GM23338 (cell line): ENCODE measurements at regions not wholly inside any gene's neighbourhood (a gene's known extent, or its start where the extent isn't known, plus 50 kb on each side); places are given as distances from the start of the nearest gene placed in this dataset.

Source experiments
- ATAC-seq: fragments of 200-7000 bp; cut with Tn5 transposase; 3 replicates; pipeline ENCODE4 v1.9.1; 2020
- DNase-seq: peaks from one replicate; pipeline ENCODE4 v3.0.0-alpha.2; 2015; ENCODE audit warnings: low spot score
- H2AFZ ChIP-seq: fragments of 200-600 bp; sonication (generic); 2 replicates; pipeline ENCODE4 v1.8.0; 2016; ENCODE audit warnings: antibody characterized with exemption, mild to moderate bottlenecking, moderate library complexity
- H3F3A ChIP-seq: fragments of 200-600 bp; sonication (generic); replicated peaks from 2 replicates; pipeline ENCODE4 v1.8.0; 2017; ENCODE audit warnings: antibody characterized with exemption, mixed run types, low read depth
- H3K27ac ChIP-seq: fragments of 200-600 bp; sonication (generic); 2 replicates; pipeline ENCODE4 v1.6.1; 2016; ENCODE audit warnings: low read depth
- H3K27me3 ChIP-seq: fragments of 200-600 bp; sonication (generic); 2 replicates; pipeline ENCODE4 v1.8.0; 2016; ENCODE audit warnings: mild to moderate bottlenecking, mixed run types, moderate library complexity; ENCODE audit not compliant: insufficient read depth
- H3K36me3 ChIP-seq: fragments of 200-600 bp; sonication (generic); 2 replicates; pipeline ENCODE4 v1.8.0; 2016; ENCODE audit warnings: mild to moderate bottlenecking; ENCODE audit not compliant: insufficient read depth
- H3K4me1 ChIP-seq: fragments of 200-600 bp; sonication (generic); 2 replicates; pipeline ENCODE4 v1.8.0; 2016; ENCODE audit warnings: mild to moderate bottlenecking, moderate library complexity; ENCODE audit not compliant: insufficient read depth
- H3K4me2 ChIP-seq: fragments of 200-600 bp; sonication (generic); 2 replicates; pipeline ENCODE4 v1.7.1; 2017; ENCODE audit warnings: mixed run types
- H3K4me3 ChIP-seq: fragments of 200-600 bp; sonication (generic); 2 replicates; pipeline ENCODE4 v1.6.1; 2016; ENCODE audit warnings: mixed run types
- H3K79me2 ChIP-seq: fragments of 200-600 bp; sonication (generic); replicated peaks from 2 replicates; pipeline ENCODE4 v1.8.0; 2017; ENCODE audit warnings: mild to moderate bottlenecking; ENCODE audit not compliant: insufficient read depth
- H3K9me2 ChIP-seq: fragments of 200-600 bp; sonication (generic); 2 replicates; pipeline ENCODE4 v1.8.0; 2017; ENCODE audit not compliant: insufficient read depth
- H4K20me1 ChIP-seq: fragments of 200-600 bp; sonication (generic); replicated peaks from 2 replicates; pipeline ENCODE4 v1.8.0; 2017; ENCODE audit warnings: mild to moderate bottlenecking; ENCODE audit not compliant: insufficient read depth
- H3K27ac Mint-ChIP-seq: 2 replicates; pipeline ENCODE4 v1.8.0; 2020; ENCODE audit warnings: inconsistent platforms, mild to moderate bottlenecking, moderate library complexity, mixed read lengths
- H3K27me3 Mint-ChIP-seq: 3 replicates; pipeline ENCODE4 v1.8.0; 2022; ENCODE audit warnings: low read depth, mild to moderate bottlenecking, moderate library complexity, mixed read lengths, inconsistent platforms; ENCODE audit not compliant: insufficient read depth, poor library complexity
- H3K36me3 Mint-ChIP-seq: 3 replicates; pipeline ENCODE4 v1.8.0; 2021; ENCODE audit warnings: low read depth, mild to moderate bottlenecking, inconsistent platforms, moderate library complexity, mixed read lengths
- H3K4me1 Mint-ChIP-seq: 3 replicates; pipeline ENCODE4 v1.8.0; 2020; ENCODE audit warnings: mild to moderate bottlenecking, inconsistent platforms, mixed read lengths
- H3K4me3 Mint-ChIP-seq: 3 replicates; pipeline ENCODE4 v1.8.0; 2021; ENCODE audit warnings: moderate library complexity, mild to moderate bottlenecking, inconsistent platforms, mixed read lengths
- H3K9me3 Mint-ChIP-seq: 3 replicates; pipeline ENCODE4 v1.8.0; 2020; ENCODE audit warnings: moderate library complexity, mild to moderate bottlenecking, inconsistent platforms, mixed read lengths
- CREB1 ChIP-seq: fragments of 250-450 bp; sonication (Bioruptor Pico); IDR thresholded peaks from 2 replicates; pipeline ENCODE4 v1.5.0; 2020; ENCODE audit warnings: low read depth, mild to moderate bottlenecking, moderate library complexity
- CTCF ChIP-seq, 2 experiments: fragments of 200-600 bp in 1 of 2; sonication (generic) in 1 of 2; conservative IDR thresholded peaks; 2 replicates each; pipeline versions ENCODE4 v1.5.1 to v1.6.1; 2016 to 2017; ENCODE audit warnings: antibody characterized with exemption in 2 of 2, low read depth in 2 of 2, mild to moderate bottlenecking in 2 of 2, moderate library complexity in 1 of 2
- EZH2 ChIP-seq: fragments of 200-600 bp; sonication (generic); IDR thresholded peaks from one replicate; pipeline ENCODE4 v1.8.0; 2017; ENCODE audit warnings: antibody characterized with exemption, mild to moderate bottlenecking, low read depth; ENCODE audit not compliant: unreplicated experiment
- EZH2phosphoT487 ChIP-seq: fragments of 200-600 bp; sonication (generic); IDR thresholded peaks from one replicate; pipeline ENCODE4 v1.8.1; 2018; ENCODE audit warnings: antibody characterized with exemption; ENCODE audit not compliant: unreplicated experiment
- JUNB ChIP-seq: IDR thresholded peaks from one replicate; pipeline ENCODE4 v1.6.1; 2016; ENCODE audit warnings: antibody characterized with exemption; ENCODE audit not compliant: unreplicated experiment
- NANOG ChIP-seq: IDR thresholded peaks from 2 replicates; pipeline ENCODE4 v1.6.1; 2016; ENCODE audit warnings: antibody characterized with exemption, borderline replicate concordance
- POLR2AphosphoS5 ChIP-seq: IDR thresholded peaks from 2 replicates; pipeline ENCODE4 v1.6.1; 2016; ENCODE audit warnings: antibody characterized with exemption, low read depth
- REST ChIP-seq: IDR thresholded peaks from one replicate; pipeline ENCODE4 v1.6.1; 2018; ENCODE audit warnings: antibody characterized with exemption; ENCODE audit not compliant: unreplicated experiment
- STAT1 ChIP-seq: IDR thresholded peaks from one replicate; pipeline ENCODE4 v1.6.1; 2016; ENCODE audit warnings: antibody characterized with exemption; ENCODE audit not compliant: unreplicated experiment
- ZNF114 ChIP-seq: fragments of 250-450 bp; sonication (Bioruptor Pico); IDR thresholded peaks from 2 replicates; pipeline ENCODE4 v1.5.0; 2020; ENCODE audit warnings: mild to moderate bottlenecking, moderate library complexity
- ZNF331 ChIP-seq: fragments of 250-450 bp; sonication (Bioruptor Pico); IDR thresholded peaks from 2 replicates; pipeline ENCODE4 v1.5.0; 2020; ENCODE audit warnings: low read depth, mild to moderate bottlenecking, moderate library complexity
- ZNF462 ChIP-seq: fragments of 250-450 bp; sonication (Bioruptor Pico); IDR thresholded peaks from 2 replicates; pipeline ENCODE4 v1.5.0; 2020; ENCODE audit warnings: mild to moderate bottlenecking, moderate library complexity
- TF ChIP-seq, protein P1 (sequence below): IDR thresholded peaks from 2 replicates; pipeline ENCODE4 v1.6.1; 2016; ENCODE audit warnings: antibody characterized with exemption

DNA sequence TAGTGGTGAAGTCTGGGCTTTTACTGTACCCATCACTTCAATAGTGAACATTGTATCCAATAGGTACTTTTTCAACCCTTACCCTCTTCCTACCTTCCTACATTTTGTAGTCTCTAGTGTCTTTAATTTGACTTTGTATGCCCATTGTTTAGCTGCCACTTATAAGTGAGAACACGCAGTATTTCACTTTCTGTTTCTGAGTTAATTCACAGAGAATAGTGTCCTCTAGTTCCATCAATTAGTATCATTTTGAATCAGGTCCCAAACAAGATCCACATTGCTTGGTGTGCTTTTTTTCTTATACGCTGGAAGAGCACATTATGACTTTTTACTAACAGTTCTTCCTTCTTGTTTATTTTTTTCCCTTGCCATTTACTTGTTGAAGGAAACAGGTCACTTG lies 176.0 kb upstream of the WDFY3 start:
- no peaks in the 10 kb centered on the region for H3K36me3 Mint-ChIP-seq
- no peaks in the 10 kb centered on the region for H3K79me2 ChIP-seq
- H3K27me3 ChIP-seq, result no peaks in the 10 kb centered on the region
- TF ChIP-seq ZNF331 (CRISPR knock-in tag) (no peak), ZNF114 (CRISPR knock-in tag) (no peak), CTCF (conservative IDR thresholded peaks at IDR 0.05; ENCODE audit: low read depth in 2 of 2) (no peak), NANOG (no peak), STAT1 (no peak), EZH2 (no peak), POLR2AphosphoS5 (no peak), JUNB (no peak), ZNF462 (CRISPR knock-in tag) (no peak), CREB1 (CRISPR knock-in tag) (no peak), EZH2phosphoT487 (no peak), REST (no peak)
- TF ChIP-seq, protein P1, sequence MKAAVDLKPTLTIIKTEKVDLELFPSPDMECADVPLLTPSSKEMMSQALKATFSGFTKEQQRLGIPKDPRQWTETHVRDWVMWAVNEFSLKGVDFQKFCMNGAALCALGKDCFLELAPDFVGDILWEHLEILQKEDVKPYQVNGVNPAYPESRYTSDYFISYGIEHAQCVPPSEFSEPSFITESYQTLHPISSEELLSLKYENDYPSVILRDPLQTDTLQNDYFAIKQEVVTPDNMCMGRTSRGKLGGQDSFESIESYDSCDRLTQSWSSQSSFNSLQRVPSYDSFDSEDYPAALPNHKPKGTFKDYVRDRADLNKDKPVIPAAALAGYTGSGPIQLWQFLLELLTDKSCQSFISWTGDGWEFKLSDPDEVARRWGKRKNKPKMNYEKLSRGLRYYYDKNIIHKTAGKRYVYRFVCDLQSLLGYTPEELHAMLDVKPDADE, result no peak
- no peak overlapping the region for H3K4me3 Mint-ChIP-seq
- no peaks in the 10 kb centered on the region for H3K9me3 Mint-ChIP-seq
- no peak overlapping the region for H3K27ac ChIP-seq
- H3K4me3 ChIP-seq, result no peak overlapping the region
- H3K4me1 ChIP-seq, result no peaks in the 10 kb centered on the region
- H4K20me1 ChIP-seq, result no peaks in the 10 kb centered on the region
- no peaks in the 10 kb centered on the region for H3K27me3 Mint-ChIP-seq
- H3K27ac Mint-ChIP-seq, result no peak overlapping the region
- H3K4me1 Mint-ChIP-seq, result no peaks in the 10 kb centered on the region; the same call in 2 of the 3 replicates
- H2AFZ ChIP-seq, result peak overlapping the region; percentile 60; the same call in 1 of the 2 replicates
- H3F3A ChIP-seq, result no peaks in the 10 kb centered on the region
- no peaks in the 10 kb centered on the region for H3K9me2 ChIP-seq
- no peaks in the 10 kb centered on the region for H3K36me3 ChIP-seq
- ATAC-seq, result no peak
- no peak overlapping the region for H3K4me2 ChIP-seq
- no peak for DNase-seq
